Left kidney (tissue), 1 donor: ENCODE measurements at regions not wholly inside any gene's neighbourhood (a gene's known extent, or its start where the extent isn't known, plus 50 kb on each side); places are given as distances from the start of the nearest gene placed in this dataset.
"Not testable (repeated sequence)": the region's sequence is repeated elsewhere in the genome, so short reads cannot be mapped to it uniquely, and the experiment has no call there.

Experiments used
- DNase-seq: peaks from one replicate; pipeline ENCODE4 v3.0.0-alpha.2; 2013

DNA sequence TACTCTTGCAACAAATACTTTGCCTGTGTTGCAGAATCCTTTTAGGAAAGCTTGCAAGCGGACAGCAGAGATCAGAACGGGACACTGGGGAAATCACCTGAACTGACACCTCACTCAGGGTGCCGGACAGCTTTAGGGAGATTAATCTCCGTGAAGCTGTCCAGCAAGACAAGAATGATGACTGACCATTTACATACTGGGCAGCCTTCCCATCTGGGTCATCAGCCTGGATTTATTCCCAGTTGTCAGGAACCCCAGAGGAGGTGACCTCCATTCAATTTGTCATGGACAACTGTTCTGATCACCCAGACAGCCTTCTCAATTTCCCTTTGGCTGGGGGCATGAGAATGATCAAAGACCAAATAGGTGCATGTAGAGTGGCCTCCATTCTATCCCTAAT, 93.0 kb upstream of the EGFL6 start:
- DNase-seq, result no peak

DNA sequence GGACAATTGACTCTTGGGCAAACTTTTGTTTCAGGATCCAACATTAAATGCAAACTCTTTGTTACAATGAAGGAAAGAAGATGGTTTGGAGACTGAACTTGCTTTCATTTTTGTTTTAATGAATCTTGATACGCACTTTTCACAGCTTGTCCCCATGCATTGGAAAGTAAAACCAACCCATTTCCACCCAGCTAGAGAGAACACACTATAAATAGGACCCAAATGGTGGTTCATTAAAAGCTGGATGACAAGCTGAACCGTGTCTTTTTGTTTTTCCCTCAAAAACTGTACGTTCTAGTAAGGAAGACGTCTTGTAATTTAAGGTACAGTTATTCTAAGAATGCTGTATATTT, 95.3 kb upstream of the EGFL6 start:
- no peak for DNase-seq

DNA sequence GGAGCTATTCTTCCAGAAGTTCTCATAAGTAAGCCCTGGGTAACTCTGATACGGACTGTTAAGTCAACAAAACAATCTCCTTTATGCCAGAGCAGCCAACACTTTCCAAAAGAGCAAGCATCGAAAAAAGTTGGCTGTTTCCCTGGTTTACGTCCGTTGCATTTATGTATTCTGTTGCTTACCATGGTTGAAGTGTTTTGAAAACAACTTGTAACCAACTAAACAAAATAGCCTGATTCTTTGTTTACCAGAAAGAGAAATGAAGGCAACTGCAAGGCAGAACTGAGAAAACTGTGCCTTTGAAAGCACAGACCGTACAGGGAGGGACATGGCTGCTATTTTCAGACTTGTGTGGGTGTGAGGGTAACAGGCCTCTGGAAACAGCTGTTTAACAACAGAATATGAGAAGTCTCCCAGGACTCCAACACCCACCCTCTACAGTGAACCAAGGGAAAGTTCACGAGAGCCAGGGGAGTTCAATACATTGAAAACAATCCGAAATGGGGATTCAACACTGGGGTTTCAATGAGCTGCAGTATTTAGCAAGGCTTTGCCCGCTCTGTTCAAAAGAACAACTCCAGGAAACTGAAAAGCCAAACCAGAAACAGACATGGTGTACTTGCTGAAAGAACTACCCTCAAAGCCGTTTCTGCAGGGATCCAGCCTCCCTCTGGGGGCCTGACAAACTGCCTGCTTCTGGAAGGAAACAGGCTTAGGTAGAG, 95.8 kb upstream of the EGFL6 start:
- DNase-seq, result peak; percentile 14

DNA sequence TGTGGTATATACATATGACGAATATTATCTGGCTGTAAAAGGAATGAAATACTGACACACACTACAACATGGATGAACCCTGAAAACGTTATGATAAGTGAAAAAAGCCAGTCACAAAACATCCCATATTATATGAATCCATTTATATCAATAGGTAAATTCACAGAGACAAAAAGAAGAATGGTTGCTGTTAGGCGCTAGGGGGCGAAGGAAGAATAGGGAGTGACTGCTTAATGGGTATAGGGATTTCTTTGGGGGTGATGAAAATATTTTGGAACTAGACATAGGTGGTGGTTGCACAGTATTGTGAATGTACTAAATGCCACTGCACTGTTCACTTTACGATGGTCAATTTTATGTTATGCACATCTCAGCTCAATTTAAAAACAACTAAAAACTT, 96.4 kb upstream of the EGFL6 start:
- DNase-seq, result no peak

DNA sequence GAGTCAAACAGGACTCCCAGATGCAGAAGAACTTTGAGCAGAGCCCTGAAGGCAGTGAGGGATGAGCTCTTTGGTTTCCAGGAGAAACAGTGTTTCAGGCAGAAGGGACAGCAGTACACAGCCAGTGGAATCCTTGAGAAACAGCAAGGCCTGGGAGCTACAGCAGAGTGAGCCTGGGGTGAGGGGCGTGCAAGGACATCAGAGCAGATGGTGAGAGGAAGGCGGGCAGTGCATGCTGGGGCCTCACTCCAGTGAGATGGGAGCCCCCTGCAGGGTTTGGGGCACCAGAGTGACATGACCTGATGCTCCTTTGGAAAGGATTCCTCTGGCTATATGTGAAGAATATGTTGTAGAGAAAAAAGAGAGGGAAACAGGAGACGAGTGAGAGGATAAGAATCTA, 98.1 kb upstream of the EGFL6 start:
- DNase-seq, result no peak

DNA sequence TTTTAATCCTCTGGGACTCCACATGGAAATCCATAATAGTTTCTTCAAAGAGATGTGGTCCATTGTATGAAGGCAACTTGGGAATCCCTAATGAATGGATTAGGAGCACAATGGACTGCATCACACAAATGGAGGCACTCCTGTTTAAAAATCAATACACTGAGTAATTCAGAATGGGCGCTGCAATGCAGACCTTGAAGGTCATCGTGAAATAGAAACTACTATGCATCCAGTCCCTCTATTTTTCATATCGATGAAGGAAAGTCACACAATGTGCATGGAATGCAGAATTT, 98.8 kb upstream of the EGFL6 start:
- DNase-seq, result no peak

DNA sequence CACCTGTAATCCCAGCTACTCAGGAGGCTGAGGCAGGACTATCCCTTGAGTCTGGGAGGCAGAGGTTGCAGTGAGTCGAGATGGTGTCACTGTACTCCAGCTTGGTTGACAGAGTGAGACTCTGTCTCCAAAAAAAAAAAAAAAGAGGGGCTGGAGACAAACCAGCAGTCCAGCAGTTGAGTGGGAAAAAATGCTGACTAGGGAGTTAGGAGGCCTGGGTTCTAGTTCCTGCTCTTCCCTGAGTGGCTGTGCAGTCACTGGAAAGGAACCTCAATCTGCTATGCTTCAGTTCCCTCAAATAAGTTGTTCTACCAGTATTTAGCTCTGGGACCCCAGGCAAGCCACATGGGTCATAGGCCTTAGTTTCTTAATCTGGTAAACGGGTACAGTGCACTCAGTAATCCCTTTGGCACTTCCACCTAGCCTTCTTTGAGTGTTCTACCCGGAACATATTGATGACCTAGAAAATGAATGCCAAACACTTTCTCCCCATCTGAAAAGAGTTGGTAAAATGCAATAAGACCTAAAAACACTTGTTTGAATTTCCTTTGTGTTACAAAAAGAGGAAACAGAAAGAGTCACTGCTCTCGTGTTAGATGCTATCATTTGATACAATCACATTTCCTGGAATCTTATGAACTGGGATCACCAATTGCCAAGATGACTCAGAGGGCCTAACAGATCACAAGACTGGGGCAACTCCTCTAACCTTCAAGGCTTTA, 99.3 kb upstream of the EGFL6 start:
- no peak for DNase-seq

DNA sequence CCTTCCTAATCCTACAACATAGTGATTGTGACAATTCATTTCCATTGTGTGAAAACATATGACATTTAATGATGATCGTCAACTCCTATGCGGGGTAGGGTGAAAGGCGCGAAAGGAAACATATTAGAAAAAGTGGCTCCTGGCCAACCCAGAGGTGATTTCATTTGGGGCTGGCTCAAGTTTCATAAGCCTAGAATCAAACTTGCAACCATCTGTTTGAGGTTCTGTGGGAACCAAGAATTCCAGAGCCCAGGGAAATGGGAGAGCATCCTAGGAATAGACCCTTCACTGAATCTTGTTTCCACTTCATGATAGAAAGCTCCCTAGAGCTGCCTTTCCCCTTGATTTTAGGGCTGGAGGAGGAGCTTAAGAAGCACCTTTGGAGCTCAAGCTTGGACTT, 101.3 kb upstream of the EGFL6 start:
- no peak for DNase-seq

DNA sequence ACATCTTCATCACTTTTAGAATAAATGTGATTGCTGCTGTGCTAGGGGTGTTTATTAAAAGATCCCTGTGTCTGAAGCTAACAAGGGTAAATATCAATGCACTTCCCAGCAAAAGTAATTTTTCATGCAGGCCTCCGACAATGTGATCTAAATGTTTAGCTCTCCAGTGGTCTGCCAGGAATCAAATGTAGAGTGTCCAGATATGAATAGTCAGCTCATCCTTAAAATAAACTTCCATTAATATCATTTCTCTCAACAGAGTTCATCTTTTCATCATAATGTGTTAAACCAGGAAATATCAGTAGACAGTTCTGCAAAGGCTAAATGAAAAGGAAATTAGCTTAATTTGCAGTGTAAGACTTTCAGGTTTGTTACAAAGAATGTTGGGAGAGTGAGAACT, 102.2 kb upstream of the EGFL6 start:
- DNase-seq, result no peak

DNA sequence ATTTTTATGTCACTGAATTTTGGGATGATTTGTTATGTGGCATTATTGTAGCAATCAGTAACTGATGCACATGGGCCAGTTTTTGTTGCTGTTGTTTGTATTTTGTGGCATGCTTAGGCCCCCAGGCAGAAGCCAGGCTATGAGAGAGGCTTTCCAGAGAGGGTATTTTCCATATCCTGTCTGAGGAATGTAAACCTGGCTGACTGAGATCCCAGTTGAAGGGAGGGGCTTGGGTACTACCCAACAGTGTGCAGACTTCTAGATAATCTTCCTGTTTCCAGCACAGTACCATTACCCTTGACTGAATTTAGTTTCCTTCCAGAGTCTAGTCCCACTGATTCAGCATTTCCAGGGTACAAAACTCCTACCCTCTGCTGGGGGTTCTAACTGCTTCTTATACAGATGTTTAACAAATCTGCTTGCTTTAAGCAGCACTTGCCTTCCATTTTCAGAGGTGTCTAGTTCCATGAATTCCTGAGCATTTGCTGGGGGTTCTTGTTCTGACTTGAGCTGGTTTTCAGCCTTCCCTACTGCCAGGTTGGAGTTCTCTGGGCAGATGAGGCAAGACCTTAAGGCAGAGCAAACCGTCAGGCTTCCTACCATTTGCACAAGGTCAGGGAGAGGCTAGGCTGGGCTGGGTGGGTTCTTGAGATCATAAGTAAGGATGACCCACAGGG, 104.7 kb upstream of the EGFL6 start:
- DNase-seq, result no peak

DNA sequence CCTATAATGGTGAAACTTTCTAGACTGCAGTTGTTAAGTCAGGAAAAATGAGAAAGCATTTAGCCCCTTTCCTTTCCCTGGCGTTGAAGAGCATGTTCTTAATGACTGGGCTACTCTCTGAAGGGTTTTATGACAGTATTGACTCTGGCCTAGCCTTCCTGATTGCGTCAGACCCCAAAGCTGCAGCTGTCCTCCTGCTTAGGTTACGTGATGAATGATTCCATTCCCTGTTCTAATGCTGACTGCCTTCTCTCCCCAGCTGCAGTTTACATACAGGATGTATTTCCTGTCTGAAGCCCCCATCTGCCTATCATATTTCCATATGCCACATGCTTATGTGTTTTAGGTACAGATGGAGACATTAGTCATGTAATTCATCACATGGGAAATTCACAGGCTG, 105.8 kb upstream of the EGFL6 start:
- DNase-seq, result peak; percentile 53

DNA sequence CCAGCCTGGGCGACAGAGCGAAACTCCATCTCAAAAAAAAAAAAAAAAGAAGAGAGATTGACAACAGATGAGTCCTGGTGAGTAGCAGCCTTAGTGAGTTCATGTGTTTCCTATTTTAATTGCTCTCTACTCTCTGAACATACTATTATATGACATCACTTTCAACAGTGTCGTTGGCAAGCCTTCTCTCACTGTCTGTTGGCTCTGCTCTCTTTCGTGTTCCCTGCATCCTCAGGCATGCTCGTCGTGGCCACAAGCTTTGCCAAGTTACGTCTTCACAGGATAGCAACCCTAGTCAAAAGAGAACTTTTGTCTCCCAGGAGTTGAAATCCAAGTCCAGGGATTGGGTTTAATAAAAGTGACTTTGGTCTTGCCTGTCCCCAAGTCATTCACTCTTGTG, 117.1 kb upstream of the EGFL6 start:
- DNase-seq, result no peak

DNA sequence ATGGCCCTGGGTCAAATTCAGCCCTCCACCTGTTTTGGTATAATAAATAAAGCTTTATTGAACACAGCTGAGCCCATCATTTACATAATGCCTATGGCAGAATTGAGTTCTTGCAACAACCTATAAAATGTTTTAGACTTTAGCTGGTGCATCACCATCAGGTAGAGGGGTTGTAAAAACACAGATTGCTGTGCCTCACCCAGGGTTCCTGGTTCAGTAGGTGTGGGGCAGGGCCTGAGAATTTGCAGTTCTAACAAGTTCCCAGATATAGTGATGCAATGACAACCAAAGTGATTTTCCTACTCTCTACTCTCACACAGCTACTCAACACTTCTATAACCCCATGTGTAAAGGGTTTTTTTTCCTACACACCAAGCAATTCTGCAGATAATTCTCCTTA, 120.0 kb upstream of the EGFL6 start:
- DNase-seq, result no peak

DNA sequence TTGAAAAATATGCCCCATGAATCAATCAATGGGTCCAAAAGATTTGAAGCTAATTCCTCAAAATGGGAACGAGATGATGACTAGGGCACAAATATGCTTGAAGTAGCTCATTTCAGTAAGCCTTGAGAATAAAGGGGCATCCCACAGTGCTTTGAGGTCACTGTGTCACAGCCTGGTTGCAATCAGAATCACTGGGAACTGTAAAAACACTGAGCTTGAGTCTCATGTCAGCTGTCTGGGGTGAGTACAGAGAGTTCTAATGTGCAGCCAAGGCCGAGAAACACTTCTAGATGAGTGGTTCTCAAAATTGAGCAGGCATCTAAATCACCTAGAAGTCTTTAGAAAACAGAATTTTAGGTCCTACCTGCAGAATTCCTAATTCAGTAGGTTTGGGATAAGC, 120.5 kb upstream of the EGFL6 start:
- no peak for DNase-seq

DNA sequence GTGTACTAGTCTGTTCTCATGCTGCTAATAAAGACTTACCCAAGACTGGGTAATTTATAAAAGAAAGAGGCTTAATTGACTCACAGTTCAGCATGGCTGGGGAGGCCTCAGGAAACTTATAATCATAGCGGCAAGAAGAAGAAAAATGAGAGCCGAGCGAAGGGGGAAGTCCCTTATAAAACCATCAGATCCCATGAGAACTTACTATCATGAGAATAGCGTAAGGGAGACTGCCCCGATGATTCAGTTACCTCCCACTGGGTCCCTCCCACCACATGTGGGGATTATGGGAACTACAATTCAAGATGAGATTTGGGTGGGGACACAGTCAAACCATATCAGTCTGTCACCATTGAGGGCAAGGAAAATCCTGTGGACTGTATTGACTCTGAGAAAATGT, 121.8 kb upstream of the ATXN3L start:
- DNase-seq, result not testable (repeated sequence)

DNA sequence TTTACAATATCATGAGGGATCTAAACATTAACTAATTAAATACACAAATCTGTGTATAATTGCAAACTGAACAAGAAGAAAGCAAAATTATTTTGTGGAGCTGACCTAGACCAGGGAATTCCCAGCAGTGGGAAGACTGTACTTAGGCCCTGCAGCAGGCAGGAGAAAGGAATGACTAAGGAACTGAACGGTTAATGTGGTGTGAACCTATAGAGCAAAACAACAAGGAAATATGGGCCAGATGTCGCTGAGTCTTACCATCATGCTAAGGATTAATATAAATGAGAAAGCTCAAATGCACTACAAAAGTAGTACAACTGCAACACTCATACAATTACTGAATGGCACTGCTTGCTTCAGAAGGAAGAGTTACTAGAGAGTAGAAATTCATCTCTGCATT, 120.3 kb upstream of the ATXN3L start:
- DNase-seq, result no peak

DNA sequence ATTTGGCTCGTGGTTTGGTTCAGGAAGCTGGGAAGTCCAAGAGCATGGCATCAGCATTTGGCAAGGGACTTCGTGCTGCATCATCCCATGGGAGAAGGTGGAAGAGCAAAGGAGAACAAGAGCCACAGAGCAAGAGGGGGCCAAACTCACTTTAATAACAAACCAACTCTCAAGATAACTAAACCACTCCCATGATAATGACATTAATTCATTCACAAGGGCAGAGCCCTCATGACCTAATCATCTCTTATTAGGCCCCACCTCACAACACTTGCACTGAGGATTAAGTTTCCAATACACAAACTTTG, 113.4 kb upstream of the ATXN3L start:
- no peak for DNase-seq

DNA sequence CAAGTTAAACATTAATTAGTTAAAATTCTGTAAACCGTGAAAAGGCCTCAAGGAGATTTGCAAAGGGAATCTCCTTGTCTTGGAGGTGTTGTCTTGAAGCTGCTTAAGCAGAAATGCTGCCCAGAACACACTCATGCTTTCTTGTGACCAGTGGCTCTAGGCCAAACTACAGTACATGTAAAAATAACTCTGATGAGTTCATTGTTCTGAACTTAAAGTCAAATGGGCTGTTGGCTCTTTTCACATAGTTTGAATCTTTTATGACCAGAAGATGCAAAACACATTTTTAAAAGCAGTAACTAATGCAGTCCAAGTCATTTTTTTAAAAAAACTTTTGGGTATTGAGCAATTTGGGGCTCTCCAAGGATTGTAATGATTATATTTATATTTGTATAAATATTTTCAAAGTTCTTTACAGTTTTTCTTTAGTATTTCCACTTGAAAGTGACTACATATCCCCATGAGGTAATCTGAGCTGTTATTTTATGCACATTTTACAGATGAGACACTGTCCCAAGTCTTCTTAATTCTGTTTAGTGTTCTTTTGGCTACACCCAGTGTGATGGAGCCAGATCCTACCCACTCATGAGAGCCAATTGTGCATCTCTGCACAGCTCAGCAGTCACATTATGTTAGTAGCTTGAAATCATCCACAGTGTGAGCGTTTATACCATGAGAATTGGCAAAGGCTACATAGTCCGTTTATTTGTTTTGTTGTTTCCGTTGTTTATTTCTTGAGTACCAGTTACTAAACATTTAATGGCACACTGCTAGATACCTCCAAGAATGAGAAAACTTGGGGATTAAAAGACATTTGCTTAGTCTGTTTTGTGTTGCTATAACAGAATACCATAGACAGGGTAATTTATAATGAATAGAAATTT, 112.8 kb upstream of the ATXN3L start:
- peak; percentile 35 for DNase-seq

DNA sequence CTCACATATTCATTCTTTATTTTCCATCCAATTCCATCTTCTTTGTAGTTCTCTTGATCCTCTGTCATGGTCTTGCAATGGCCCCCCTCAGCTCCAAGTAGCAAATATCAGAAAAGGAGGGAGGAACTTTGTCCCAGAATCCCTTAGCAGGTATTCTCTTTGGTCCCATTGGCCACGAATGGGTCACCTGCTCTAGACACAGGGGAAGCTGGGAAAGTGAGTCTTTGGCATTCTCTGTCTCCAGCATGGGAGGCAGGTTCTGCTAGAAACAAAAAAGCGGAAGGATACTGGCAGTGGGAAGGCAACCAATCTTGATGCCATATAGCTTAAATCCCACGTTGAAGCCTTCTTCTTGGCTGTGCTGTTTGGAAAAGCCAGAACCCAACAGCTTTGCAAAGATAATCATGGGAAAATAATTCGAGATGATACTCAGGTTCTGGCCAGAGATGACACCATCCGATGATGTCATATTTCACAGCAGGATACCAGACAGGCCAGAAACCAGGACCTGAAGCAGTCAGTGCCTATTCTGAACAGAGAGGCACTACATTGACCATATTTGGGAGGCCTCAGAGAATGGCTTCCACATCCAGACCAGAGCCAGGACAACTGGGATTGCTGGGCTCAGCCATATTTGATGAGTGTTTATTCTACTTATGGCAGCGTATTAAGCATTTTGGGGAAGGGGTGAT, 110.4 kb upstream of the ATXN3L start:
- DNase-seq, result no peak

DNA sequence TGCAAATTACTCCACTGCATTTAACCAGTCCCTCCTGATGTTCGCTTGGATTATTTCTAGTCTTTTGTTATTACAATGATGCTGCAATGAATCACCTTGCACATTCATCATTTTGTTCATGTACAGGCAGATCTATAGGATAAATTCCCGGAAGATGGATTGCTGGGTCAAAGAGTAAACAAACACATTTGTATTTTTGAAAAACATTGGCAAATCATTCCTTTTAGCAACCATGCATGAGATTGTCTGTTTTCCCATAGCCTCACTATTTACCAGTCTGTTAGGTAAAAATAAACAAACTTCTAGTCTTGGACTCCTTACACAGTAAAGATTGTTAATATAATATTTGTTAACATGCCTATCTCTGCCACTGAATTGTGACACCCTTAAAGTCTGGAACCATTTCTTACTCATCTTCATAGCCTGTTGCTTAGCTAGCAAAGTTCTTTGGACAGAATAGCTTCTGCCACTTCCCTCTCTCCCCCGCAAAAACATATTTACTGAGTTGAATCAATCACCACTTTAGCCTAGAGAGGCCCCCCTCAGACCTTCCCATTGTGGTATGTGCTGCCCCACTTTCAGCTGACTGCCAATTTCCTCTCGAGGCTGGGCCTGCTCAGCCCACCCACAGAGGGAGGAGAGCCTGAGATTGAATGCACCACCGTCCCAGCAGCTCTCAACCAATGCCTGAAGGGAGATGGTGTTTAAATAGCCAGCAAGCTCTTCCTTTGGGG, 108.4 kb upstream of the ATXN3L start:
- DNase-seq, result no peak

DNA sequence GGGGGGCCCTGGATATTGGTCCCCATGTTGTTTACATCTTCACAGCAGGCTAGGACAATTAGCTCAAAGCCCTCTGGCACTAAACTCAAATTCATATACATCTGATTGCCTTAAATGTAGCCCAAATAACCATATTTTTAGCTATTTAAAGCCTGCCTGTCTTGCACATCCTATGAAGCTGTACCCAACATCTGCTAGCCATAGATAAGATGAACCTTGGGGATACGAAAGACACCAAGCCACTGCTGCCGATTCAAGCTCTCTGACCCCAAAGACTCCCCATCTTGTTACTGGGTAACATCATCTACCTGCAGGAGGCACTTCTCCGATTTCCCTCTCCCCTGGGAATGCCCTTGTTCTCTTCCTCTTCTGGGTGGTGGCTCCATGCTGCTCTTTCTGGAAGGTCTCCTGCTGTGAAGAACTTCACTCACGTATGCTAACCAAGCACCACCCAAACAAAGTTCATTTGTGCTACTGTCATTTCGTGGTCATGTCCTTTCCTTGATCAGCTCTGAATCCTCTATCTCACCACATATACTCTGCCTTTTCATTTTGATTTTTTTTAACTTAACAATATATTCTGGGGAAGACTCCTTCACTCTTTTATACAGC, 107.7 kb upstream of the ATXN3L start:
- no peak for DNase-seq
